Right renal cortex interstitium (tissue), 3 donors: ENCODE measurements at regions not wholly inside any gene's neighbourhood (a gene's known extent, or its start where the extent isn't known, plus 50 kb on each side); places are given as distances from the start of the nearest gene placed in this dataset.

Experiments
- DNase-seq, 3 donors: peaks; one replicate each; pipeline ENCODE4 v3.0.0-alpha.2; 2013; ENCODE audit warnings: low read depth in 3 of 3, low spot score in 2 of 3

- no peak for DNase-seq
Measured at GRCh38 chr9:73640971-73641370, 489.3 kb downstream of the ANXA1 start.

GRCh38 chr9:73643379-73644013 lies 491.8 kb downstream of the ANXA1 start:
- no peak for DNase-seq

DNA sequence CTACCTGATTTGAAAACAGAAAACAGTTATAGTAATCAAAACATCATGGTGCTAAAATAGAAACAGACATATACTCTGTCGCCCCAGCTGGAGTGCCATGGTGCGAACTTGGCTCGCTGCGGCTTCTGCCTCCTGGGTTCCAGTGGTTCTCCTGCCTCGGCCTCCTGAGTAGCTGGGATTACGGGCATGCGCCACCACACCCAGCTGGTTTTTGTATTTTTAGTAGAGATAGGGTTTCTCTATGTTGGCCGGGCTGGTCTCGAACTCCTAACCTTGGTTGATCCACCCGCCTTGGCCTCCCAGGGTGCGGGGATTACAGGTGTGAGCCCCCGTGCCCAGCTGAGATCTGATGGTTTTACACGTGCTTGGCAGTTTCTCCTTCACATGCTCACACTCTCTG lies 495.9 kb downstream of the ANXA1 start:
- DNase-seq: no peak

GRCh38 chr9:73649552-73649951 lies 497.9 kb downstream of the ANXA1 start:
- no peak for DNase-seq

GRCh38 chr9:73655363-73655762 lies 503.7 kb downstream of the ANXA1 start:
- no peak for DNase-seq

DNA sequence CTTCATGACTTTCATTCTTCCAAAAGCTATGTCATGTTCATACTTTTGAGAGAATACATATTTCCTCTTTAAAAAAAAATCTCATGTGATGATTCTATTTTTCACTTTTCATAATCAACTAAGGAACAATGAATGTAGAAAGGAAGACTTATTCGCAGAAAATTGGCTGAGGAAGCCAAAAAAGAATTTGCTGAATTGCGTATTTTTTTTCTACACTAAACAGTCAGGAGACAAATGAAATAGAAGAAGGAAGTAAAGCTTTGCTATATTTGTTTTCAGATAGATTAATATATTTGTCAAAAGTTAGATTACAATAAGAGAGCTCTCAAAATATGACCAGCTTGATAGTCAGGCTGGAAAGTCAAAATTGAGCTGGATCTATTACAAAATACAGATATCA lies 504.2 kb downstream of the ANXA1 start:
- DNase-seq: no peak

- DNase-seq: no peak
Measured at GRCh38 chr9:73665253-73665652, 513.6 kb downstream of the ANXA1 start.

GRCh38 chr9:73667749-73668148 lies 516.1 kb downstream of the ANXA1 start:
- DNase-seq: no peak

DNA sequence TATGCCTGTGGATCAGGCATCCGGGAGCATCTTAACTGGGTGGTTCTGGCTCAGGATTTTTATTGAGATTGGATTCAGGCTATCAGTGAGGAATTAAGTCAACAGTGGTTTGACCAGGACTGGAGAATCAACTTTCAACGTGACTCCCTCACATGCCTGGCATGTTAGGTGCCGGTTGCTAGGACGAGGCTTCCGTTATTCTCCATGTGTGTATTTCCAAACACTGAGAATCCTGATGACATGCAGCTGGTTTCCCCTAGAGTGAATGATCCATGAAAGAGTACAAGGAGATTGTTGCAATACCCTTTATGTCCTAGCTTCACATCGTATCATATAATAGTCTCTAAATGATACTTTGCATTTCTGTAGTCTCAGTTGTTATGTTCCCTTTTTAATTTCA lies 529.2 kb downstream of the ANXA1 start:
- no peak for DNase-seq

DNA sequence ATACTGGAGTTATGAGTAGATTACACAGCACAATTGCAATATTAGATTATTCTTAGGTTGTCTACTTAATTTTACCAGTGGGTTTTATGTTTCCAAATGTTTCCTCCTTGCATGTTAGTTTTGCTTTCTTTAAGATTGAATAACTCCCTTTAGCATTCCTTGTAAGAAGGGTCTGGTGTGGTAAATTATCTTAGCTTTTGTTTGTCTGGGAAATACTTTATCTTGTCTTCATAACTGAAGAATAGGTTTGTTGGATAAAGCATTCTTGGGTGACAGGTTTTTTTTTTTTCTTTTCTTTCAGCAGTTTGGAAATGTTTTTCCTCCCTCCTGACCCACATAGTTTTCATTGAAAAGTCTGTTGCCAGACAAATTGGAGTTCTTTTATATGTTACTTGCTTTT lies 531.1 kb downstream of the ANXA1 start:
- DNase-seq: no peak

DNA sequence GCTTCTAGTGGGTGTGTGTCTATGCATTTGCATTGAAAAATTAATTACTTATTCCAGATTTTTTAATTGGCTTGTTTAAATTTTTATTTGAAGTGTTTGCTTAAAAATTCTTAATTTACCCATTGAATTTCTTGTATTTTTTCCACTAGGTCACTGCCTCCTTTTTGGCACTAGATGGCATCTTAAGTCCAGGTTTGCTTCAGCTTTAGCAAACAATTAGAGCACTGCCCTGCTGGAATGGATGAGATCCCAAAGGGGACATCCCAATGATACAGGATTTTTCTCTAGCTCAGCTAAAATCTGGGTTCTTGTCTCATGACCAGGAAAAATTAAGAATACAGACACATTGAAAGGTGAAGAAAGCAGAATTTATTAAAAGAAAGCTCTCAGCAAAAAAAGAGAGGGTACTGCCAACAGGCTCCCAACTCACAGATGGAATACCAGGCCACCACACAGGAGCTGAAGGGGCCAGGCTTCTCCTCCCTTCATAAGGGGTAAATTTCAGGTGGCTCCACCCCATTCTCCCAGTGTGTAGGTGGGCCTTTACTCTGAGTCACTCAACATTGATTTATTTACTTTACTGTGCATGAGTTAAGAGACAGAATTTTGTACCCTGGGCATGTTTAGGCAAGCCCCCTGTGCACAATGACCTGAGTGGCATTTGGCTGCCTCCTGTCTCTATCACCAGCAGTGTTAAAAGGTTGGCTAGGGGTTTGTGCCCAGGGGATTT lies 532.4 kb downstream of the ANXA1 start:
- DNase-seq: no peak

DNA sequence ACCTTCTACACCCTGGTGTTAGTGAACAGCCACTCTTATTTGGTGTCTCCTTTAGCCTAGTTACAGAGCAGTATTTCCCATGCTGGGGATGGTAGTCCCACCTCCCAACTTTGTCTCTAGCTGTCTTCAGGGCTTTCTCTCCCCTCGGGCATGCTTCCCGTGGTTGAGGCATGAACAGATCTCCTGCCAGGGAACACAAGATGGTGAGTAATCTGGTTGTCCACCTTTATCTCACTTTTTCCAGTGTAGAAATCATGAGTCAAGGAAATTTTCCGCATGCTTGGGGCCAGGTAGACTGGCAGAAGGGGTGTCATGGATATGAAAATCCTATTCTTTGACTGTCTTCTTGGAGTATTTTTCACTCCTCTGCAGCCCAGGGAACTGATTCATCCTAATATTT lies 532.9 kb downstream of the ANXA1 start:
- DNase-seq: no peak

DNA sequence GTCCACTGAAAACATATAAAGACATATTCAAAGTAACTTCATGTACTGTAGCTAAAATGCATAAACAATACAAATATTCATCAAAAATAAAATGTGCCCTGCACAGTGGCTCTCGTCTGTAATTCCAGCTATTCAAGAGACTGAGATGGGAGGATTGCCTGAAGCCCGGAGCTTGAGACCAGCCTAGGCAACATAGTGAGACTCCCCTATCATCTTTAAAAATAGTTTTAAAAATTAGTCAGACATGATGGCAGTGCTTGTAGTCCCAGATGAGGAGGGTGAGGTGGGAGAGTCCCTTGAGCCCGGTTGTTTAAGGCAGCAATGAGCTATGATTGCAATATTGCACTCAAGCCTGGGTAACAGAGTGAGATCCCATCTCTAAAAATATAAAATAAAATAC lies 534.1 kb downstream of the ANXA1 start:
- no peak for DNase-seq

- no peak for DNase-seq
Measured at GRCh38 chr9:73689051-73689870, 537.6 kb downstream of the ANXA1 start.

DNA sequence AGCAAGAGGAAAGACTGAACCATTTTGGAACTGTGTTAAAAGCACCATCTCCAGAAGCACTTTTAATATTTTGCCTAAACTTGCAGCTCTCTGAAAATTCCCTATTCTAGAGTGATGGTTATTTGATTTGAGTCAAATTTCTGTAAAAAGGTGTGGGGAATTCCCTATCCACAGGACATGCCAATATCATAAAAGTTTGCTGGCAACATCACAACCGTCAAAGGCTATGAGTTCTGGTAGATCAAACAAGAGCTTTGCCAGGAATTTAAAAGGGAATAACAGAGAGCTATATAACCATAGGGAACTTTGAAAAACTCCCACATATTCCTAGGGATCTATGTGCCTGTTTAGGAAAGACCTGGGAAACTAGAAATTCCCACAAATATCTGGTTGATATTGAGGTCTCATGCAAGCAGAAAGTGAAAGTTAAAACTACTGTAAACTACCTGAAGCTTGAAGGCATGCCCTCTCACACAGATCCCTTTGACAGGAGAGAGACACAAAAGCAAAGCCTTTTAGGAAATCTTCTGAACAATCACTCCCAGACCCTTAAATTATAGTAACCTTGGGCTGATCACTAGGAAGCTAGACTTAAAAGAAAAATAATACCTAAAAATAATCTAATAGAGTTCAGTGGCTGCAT lies 549.9 kb downstream of the ANXA1 start:
- DNase-seq: no peak

DNA sequence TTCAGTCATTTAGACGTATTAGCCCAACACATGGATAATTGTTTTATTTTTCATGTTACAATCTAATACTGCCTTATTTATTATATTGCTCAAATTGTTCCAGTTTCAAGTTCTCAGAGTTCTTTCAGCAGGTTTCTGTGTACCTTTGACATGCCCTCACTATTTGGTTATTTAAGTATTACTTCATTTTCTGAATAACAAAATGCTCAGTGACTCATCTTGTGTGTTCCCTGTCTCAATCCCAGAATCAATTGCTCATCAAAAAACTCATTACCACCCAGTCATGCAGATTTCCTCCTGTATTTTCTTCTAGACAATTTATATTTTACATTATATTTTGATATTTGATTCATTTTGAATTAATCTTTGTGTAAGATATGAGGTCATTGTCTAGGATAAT lies 562.6 kb downstream of the ANXA1 start:
- DNase-seq: no peak

DNA sequence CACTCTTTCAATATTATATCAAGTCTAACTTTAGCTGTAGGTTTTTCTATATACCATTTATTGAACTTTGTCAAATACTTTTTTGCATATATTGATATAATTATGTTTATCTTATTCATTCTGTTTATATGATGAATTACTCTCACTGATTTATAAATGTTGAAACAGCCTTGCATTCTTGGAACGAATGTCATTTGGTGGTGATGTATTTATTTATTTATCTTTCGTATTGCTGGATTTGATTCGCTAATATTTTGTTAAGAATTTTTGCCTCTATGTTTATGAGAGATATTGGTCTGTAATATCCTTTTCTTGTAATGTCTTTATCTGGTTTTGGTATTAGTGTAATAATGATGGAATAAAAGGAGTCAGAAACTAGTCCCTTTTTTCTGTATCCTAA lies 563.9 kb downstream of the ANXA1 start:
- DNase-seq: no peak

DNA sequence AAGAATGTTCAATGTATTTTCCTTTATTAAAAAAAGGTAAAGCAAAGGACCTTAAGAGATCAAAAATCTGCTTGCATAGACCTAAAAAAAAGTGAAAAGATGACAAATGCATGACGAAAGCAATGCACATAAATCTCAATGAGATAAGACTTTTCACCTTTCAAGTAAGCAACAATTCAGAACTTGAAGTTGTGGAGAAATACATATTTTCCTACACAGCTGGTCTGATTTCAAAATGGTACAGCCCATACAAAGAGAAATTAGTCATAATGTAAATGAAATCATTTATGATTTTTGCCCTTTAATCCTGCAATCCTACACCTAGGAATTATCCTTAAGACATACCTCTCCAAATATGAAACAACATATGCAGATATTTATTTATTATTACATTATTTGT lies 568.0 kb downstream of the ANXA1 start:
- DNase-seq: no peak

DNA sequence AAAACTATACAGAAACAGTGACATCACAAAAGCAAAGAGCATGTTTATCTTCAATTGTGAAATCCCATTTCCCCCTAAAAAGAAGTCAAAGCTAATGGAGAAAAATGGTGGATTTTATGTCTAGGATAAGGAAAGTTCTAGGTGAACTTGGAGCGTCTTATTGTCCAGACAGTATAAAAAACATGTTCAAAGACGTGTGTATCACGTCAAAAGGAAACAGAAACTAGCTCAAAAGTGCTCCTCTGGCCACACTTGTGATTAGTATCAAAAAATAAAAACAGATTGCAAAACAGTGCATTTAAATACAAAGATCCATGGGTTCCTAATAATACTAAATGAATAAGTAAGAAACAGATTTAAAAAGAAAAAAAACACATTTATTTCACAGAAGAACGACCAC lies 568.9 kb downstream of the ANXA1 start:
- no peak for DNase-seq

DNA sequence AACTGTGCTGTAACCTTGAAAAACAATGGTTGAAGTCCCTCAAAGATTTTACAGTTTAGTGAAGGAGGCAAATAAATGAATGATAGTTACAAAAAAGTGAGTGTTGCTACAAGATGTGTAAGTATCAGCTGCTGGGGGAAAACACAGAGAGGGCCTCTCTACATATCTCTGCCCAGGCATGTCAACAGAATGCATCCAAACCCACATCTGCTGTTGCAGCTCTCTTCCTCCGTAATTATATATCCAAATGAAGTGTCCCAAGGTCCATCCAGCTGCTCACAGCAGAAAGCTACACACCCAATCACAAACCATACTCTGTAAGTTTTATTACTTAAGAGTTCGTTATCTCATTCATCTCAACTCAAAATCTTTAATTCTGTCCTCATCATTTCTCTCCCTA lies 584.6 kb downstream of the ANXA1 start:
- DNase-seq: no peak

GRCh38 chr9:73738741-73739530 lies 587.3 kb downstream of the ANXA1 start:
- DNase-seq: no peak
